Natural killer cell (primary cell): ENCODE measurements at regions not wholly inside any gene's neighbourhood (a gene's known extent, or its start where the extent isn't known, plus 50 kb on each side); places are given as distances from the start of the nearest gene placed in this dataset.

Experiments
- ATAC-seq, 3 donors: fragments of 150-1000 bp in 2 of 3; fragments of 200-7000 bp in 1 of 3; cut with Tn5 transposase; 1 replicate in 1 of 3; 2 replicates in 2 of 3; pipeline ENCODE4 v1.10.0; 2021; ENCODE audit warnings: mild to moderate bottlenecking in 2 of 3, moderate library complexity in 2 of 3
- DNase-seq, 2 donors: peaks; one replicate each; pipeline versions ENCODE4 v3.0.0 to v3.0.0-alpha.2; 2013 to 2021; ENCODE audit warnings: mixed read lengths in 1 of 2
- H3K27ac ChIP-seq: one replicate; pipeline ENCODE4 v1.5.1; 2013; ENCODE audit warnings: mild to moderate bottlenecking, low read length
- H3K27me3 ChIP-seq: one replicate; pipeline ENCODE4 v1.6.1; 2013; ENCODE audit warnings: low read length; ENCODE audit not compliant: control insufficient read depth, insufficient read depth
- H3K36me3 ChIP-seq: one replicate; pipeline ENCODE4 v1.6.1; 2013; ENCODE audit warnings: low read length; ENCODE audit not compliant: control insufficient read depth, insufficient read depth
- H3K4me1 ChIP-seq: one replicate; pipeline ENCODE4 v1.6.1; 2013; ENCODE audit warnings: low read length; ENCODE audit not compliant: control insufficient read depth, insufficient read depth
- H3K4me3 ChIP-seq: one replicate; pipeline ENCODE4 v1.5.1; 2013; ENCODE audit warnings: low read length
- H3K9me3 ChIP-seq: one replicate; pipeline ENCODE4 v1.6.1; 2013; ENCODE audit warnings: low read length; ENCODE audit not compliant: control insufficient read depth, insufficient read depth
- H3K27ac Mint-ChIP-seq, 2 donors: one replicate each; pipeline ENCODE4 v1.8.0; 2022; ENCODE audit warnings: mild to moderate bottlenecking in 2 of 2, mixed read lengths in 2 of 2, moderate library complexity in 1 of 2
- H3K27me3 Mint-ChIP-seq, 2 donors: one replicate each; pipeline ENCODE4 v1.8.0; 2022; ENCODE audit warnings: low read depth in 2 of 2, mixed read lengths in 2 of 2
- H3K36me3 Mint-ChIP-seq: one replicate; pipeline ENCODE4 v1.8.0; 2022; ENCODE audit warnings: mixed read lengths
- H3K4me1 Mint-ChIP-seq, 2 donors: one replicate each; pipeline ENCODE4 v1.8.0; 2022; ENCODE audit warnings: mixed read lengths in 2 of 2
- H3K4me3 Mint-ChIP-seq: one replicate; pipeline ENCODE4 v1.8.0; 2022; ENCODE audit warnings: mild to moderate bottlenecking, moderate library complexity, mixed read lengths
- H3K9me3 Mint-ChIP-seq, 2 donors: one replicate each; pipeline ENCODE4 v1.8.0; 2022; ENCODE audit warnings: mixed read lengths in 2 of 2
- CTCF ChIP-seq: fragments of 200-600 bp; IDR thresholded peaks from one replicate; pipeline ENCODE4 v1.8.0; 2022; ENCODE audit warnings: antibody characterized with exemption
- WGBS: methylation state at CpG from one replicate; pipeline ENCODE4 v1.1.7; 2013; ENCODE audit warnings: missing lambda C conversion rate; ENCODE audit not compliant: insufficient coverage; 5-methylcytosine and 5-hydroxymethylcytosine counted together
- intact Hi-C: fragments of 100-400 bp; cut with micrococcal nuclease; formaldehyde crosslinking; loops from one replicate; pipeline ENCODE4 v1.14.2; 2022

- no peaks in the 10 kb centered on the region for H3K4me1 ChIP-seq
- no peak overlapping the region for H3K4me3 Mint-ChIP-seq
- H3K9me3 ChIP-seq: no peaks in the 10 kb centered on the region
- intact Hi-C loops: no loop called here
- H3K27me3 Mint-ChIP-seq: no peaks in the 10 kb centered on the region
- H3K4me3 ChIP-seq: no peak overlapping the region
- H3K36me3 Mint-ChIP-seq: no peaks in the 10 kb centered on the region
- H3K27ac ChIP-seq: no peak overlapping the region
- H3K27ac Mint-ChIP-seq: no peak overlapping the region
- no peaks in the 10 kb centered on the region for H3K36me3 ChIP-seq
- no peaks in the 10 kb centered on the region for H3K9me3 Mint-ChIP-seq
- no peak for ATAC-seq
- WGBS: 79% methylated on average over 5 of the region's 5 CpGs
- no peak for DNase-seq
- no peaks in the 10 kb centered on the region for H3K27me3 ChIP-seq
- TF ChIP-seq CTCF: no peak
- peaks cover 4 to 8% of the 10 kb centered on the region in 2 donors for H3K4me1 Mint-ChIP-seq
Measured at GRCh38 chr13:79901336-79901735, 420.4 kb downstream of the NDFIP2 start.

GRCh38 chr13:79900356-79900755 is 419.4 kb downstream of the NDFIP2 start:
- DNase-seq: no peak
- intact Hi-C loops: no loop called here
- no peak for ATAC-seq

GRCh38 chr13:79898996-79899395 is 418.0 kb downstream of the NDFIP2 start:
- H3K4me3 ChIP-seq: no peak overlapping the region
- H3K36me3 ChIP-seq: no peaks in the 10 kb centered on the region
- 92% methylated on average over 1 of the region's 1 CpG for WGBS
- no peak for ATAC-seq
- no peaks in the 10 kb centered on the region for H3K27me3 Mint-ChIP-seq
- intact Hi-C loops: no loop called here
- H3K27me3 ChIP-seq: no peaks in the 10 kb centered on the region
- no peaks in the 10 kb centered on the region for H3K4me1 ChIP-seq
- H3K4me1 Mint-ChIP-seq: peaks cover 4 to 8% of the 10 kb centered on the region in 2 donors
- TF ChIP-seq CTCF: no peak
- H3K9me3 Mint-ChIP-seq: no peaks in the 10 kb centered on the region
- no peak overlapping the region for H3K4me3 Mint-ChIP-seq
- no peaks in the 10 kb centered on the region for H3K36me3 Mint-ChIP-seq
- no peaks in the 10 kb centered on the region for H3K9me3 ChIP-seq
- H3K27ac Mint-ChIP-seq: no peak overlapping the region
- no peak for DNase-seq
- H3K27ac ChIP-seq: no peak overlapping the region

More at GRCh38 chr13:79900356-79900755, 419.4 kb downstream of the NDFIP2 start:
- H3K36me3 Mint-ChIP-seq: no peaks in the 10 kb centered on the region
- no peak overlapping the region for H3K4me3 Mint-ChIP-seq
- no peaks in the 10 kb centered on the region for H3K27me3 ChIP-seq
- H3K4me1 Mint-ChIP-seq: peaks cover 4 to 8% of the 10 kb centered on the region in 2 donors
- no peaks in the 10 kb centered on the region for H3K4me1 ChIP-seq
- TF ChIP-seq CTCF: no peak
- H3K4me3 ChIP-seq: no peak overlapping the region
- no peaks in the 10 kb centered on the region for H3K27me3 Mint-ChIP-seq
- no peak overlapping the region for H3K27ac Mint-ChIP-seq
- no peaks in the 10 kb centered on the region for H3K9me3 Mint-ChIP-seq
- no peaks in the 10 kb centered on the region for H3K9me3 ChIP-seq
- no peaks in the 10 kb centered on the region for H3K36me3 ChIP-seq
- 100% methylated on average over 1 of the region's 1 CpG for WGBS
- H3K27ac ChIP-seq: no peak overlapping the region

- TF ChIP-seq CTCF: no peak
- no peak overlapping the region for H3K4me3 Mint-ChIP-seq
- Histone ChIP-seq H3K27me3 (no peaks in the 10 kb centered on the region), H3K4me1 (no peaks in the 10 kb centered on the region), H3K27ac (no peak overlapping the region), H3K36me3 (no peaks in the 10 kb centered on the region), H3K4me3 (no peak overlapping the region), H3K9me3 (no peaks in the 10 kb centered on the region)
- H3K27me3 Mint-ChIP-seq: no peaks in the 10 kb centered on the region
- H3K36me3 Mint-ChIP-seq: no peaks in the 10 kb centered on the region
- DNase-seq (no peak), ATAC-seq (no peak)
- no peaks in the 10 kb centered on the region for H3K9me3 Mint-ChIP-seq
- no peak overlapping the region for H3K27ac Mint-ChIP-seq
- H3K4me1 Mint-ChIP-seq: peaks cover 4 to 8% of the 10 kb centered on the region in 2 donors
- no CpG with 5 or more reads among the region's 2 CpGs for WGBS
- intact Hi-C loops: no loop called here
Measured at GRCh38 chr13:79898202-79898826, 417.4 kb downstream of the NDFIP2 start.
